Fibroblast of mammary gland (primary cell): ENCODE measurements at regions not wholly inside any gene's neighbourhood (a gene's known extent, or its start where the extent isn't known, plus 50 kb on each side); places are given as distances from the start of the nearest gene placed in this dataset.

Source experiments
- DNase-seq: peaks from one replicate; pipeline ENCODE4 v3.0.0-alpha.2; 2010; ENCODE audit warnings: low read depth
- H3K4me3 ChIP-seq: 2 replicates; pipeline ENCODE4 v1.5.1; 2011; ENCODE audit warnings: low read depth, mild to moderate bottlenecking, low read length, moderate library complexity; ENCODE audit not compliant: control insufficient read depth
- CTCF ChIP-seq: conservative IDR thresholded peaks from 2 replicates; pipeline ENCODE4 v1.5.1; 2011; ENCODE audit warnings: low read depth, low read length, inconsistent platforms; ENCODE audit not compliant: control insufficient read depth, insufficient read depth

GRCh38 chr12:38556647-38557046 is 240.1 kb downstream of the ALG10B start:
- no peak for TF ChIP-seq CTCF
- no peak overlapping the region for H3K4me3 ChIP-seq
- no peak for DNase-seq

GRCh38 chr12:38585086-38585485 is 268.5 kb downstream of the ALG10B start:
- no peak for TF ChIP-seq CTCF
- DNase-seq, result no peak
- H3K4me3 ChIP-seq, result no peak overlapping the region

GRCh38 chr12:38586789-38587188 is 270.2 kb downstream of the ALG10B start:
- peak; percentile 38 for DNase-seq
- no peak for TF ChIP-seq CTCF
- H3K4me3 ChIP-seq, result no peak overlapping the region

GRCh38 chr12:38587594-38587993 is 271.0 kb downstream of the ALG10B start:
- DNase-seq, result peak; percentile 5
- no peak for TF ChIP-seq CTCF
- H3K4me3 ChIP-seq, result no peak overlapping the region

- H3K4me3 ChIP-seq, result no peak overlapping the region
- TF ChIP-seq CTCF, result no peak
Measured at GRCh38 chr12:38588624-38589305, 272.2 kb downstream of the ALG10B start.

GRCh38 chr12:38589306-38589632 is 272.7 kb downstream of the ALG10B start:
- no peak for TF ChIP-seq CTCF
- no peak for DNase-seq
- no peak overlapping the region for H3K4me3 ChIP-seq

More at GRCh38 chr12:38588624-38589305, 272.2 kb downstream of the ALG10B start:
- DNase-seq, result peak; percentile 4

GRCh38 chr12:38601949-38602348 is 285.4 kb downstream of the ALG10B start:
- H3K4me3 ChIP-seq, result no peak overlapping the region
- DNase-seq, result no peak
- TF ChIP-seq CTCF, result no peak
